ENCODE measurements at regions not wholly inside any gene's neighbourhood (a gene's known extent, or its start where the extent isn't known, plus 50 kb on each side); places are given as distances from the start of the nearest gene placed in this dataset.

- TF ChIP-seq ZNF280B (CRISPR knock-in tag; IDR thresholded peaks at IDR 0.05) (no peak), ZBTB17 (CRISPR knock-in tag; IDR thresholded peaks at IDR 0.05) (no peak), CREB1 (IDR thresholded peaks at IDR 0.05) (no peak), CREB1 (CRISPR knock-in tag; IDR thresholded peaks at IDR 0.05) (no peak), CHD4 (IDR thresholded peaks at IDR 0.05; ENCODE audit: insufficient read depth, insufficient replicate concordance, low read depth, low read length, poor library complexity, severe bottlenecking) (no peak), ZBTB9 (CRISPR knock-in tag; IDR thresholded peaks at IDR 0.05) (no peak), HMBOX1 (IDR thresholded peaks at IDR 0.05) (no peak), NCOA4 (IDR thresholded peaks at IDR 0.05; ENCODE audit: partially characterized antibody) (no peak), CBX3 (IDR thresholded peaks at IDR 0.05; ENCODE audit: borderline replicate concordance in 1 of 2, low read length in 2 of 2) (no peak)
Measured at GRCh38 chr9:82757924-82758323, 305.0 kb downstream of the RASEF start (continued).

Data from K562 (cell line).